ENCODE measurements at regions not wholly inside any gene's neighbourhood (a gene's known extent, or its start where the extent isn't known, plus 50 kb on each side); places are given as distances from the start of the nearest gene placed in this dataset.
"Not testable (repeated sequence)": the region's sequence is repeated elsewhere in the genome, so short reads cannot be mapped to it uniquely, and the experiment has no call there.

DNA sequence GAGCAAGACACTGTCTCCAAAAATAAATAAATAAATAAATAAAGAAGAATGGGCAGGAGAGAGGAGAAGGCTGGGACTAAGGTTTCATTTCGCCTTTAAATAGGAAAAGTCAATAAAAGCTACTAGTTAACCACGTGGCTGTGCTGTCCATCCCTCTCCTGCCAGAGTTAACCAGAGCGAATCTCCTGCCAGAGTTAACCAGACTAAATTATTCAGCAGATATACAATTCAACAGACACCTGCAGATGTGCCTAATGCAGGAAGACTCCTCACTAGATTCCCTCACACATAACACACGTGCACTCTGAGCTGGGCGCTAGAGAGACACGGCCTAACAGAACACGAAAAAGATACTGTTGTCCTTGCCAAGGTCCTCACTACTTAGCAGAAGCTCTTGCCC lies 156.1 kb downstream of the IGLL1 start:
- no peak for ATAC-seq

DNA sequence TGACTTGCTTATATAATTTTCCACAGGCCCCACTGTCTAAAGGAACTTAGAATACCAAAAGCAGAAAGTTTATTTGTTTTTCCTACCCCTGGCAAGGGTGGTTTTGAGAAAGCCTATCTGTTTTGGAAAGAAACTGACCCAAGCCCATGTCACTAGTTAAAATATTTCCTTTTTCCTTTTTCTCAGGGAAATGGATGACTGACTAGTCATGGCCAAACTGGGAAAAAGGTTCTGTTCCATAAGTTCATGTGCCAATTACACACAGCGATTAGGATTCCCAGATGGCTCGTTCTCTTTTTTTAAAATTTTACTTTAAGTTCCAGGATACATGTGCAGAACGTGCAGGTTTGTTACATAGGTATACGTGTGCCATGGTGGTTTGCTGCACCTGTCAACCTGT lies 157.8 kb downstream of the IGLL1 start:
- H3K9me3 ChIP-seq; H3K4me3 ChIP-seq; H3K27me3 ChIP-seq; intact Hi-C loops (cut with DNase I); H3K36me3 ChIP-seq; ATAC-seq; H3K27ac ChIP-seq; DNase-seq; H3K4me1 ChIP-seq: not testable (repeated sequence)
- WGBS (ENCODE audit: insufficient coverage, low coverage, low lambda C conversion rate, missing lambda C conversion rate), result 56% methylated on average over 4 of the region's 4 CpGs

More for the DNA sequence above, 156.1 kb downstream of the IGLL1 start:
- H3K4me3 ChIP-seq, result no peak overlapping the region
- TF ChIP-seq CTCF (IDR thresholded peaks at IDR 0.05) (no peak), POLR2A (IDR thresholded peaks at IDR 0.05) (no peak)
- H3K4me1 ChIP-seq, result no peaks in the 10 kb centered on the region
- no peak overlapping the region for H3K27ac ChIP-seq
- H3K27me3 ChIP-seq, result no peaks in the 10 kb centered on the region
- no peaks in the 10 kb centered on the region for H3K36me3 ChIP-seq
- WGBS (ENCODE audit: insufficient coverage, low coverage, low lambda C conversion rate, missing lambda C conversion rate), result 42% methylated on average over 5 of the region's 7 CpGs
- intact Hi-C loops (cut with DNase I), result no loop called here
- DNase-seq, result no peak
- H3K9me3 ChIP-seq, result no peaks in the 10 kb centered on the region

GRCh38 chr22:23421300-23421699 lies 158.8 kb downstream of the IGLL1 start:
- H3K4me1 ChIP-seq; intact Hi-C loops (cut with DNase I); H3K9me3 ChIP-seq; H3K36me3 ChIP-seq; DNase-seq; H3K27ac ChIP-seq; H3K27me3 ChIP-seq; H3K4me3 ChIP-seq: not testable (repeated sequence)
- 55% methylated on average over 3 of the region's 6 CpGs for WGBS (ENCODE audit: insufficient coverage, low coverage, low lambda C conversion rate, missing lambda C conversion rate)
- peak; percentile 47 to 59 (median 53) for ATAC-seq

GRCh38 chr22:23419931-23420330 lies 160.2 kb downstream of the IGLL1 start:
- Histone ChIP-seq H3K27ac (no peak overlapping the region), H3K4me3 (no peak overlapping the region), H3K27me3 (no peaks in the 10 kb centered on the region), H3K9me3 (no peaks in the 10 kb centered on the region), H3K4me1 (no peaks in the 10 kb centered on the region), H3K36me3 (no peaks in the 10 kb centered on the region)
- TF ChIP-seq POLR2A (IDR thresholded peaks at IDR 0.05), result no peak
- no peak for TF ChIP-seq CTCF (IDR thresholded peaks at IDR 0.05)
- no peak for ATAC-seq
- DNase-seq, result no peak
- WGBS (ENCODE audit: insufficient coverage, low coverage, low lambda C conversion rate, missing lambda C conversion rate), result 58% methylated on average over 1 of the region's 5 CpGs
- intact Hi-C loops (cut with DNase I), result loop anchor here in 1 of 2 donors (10.0 kb wide), 1 partner anchor 115 kb away; no protein-coding TSS in a partner anchor

DNA sequence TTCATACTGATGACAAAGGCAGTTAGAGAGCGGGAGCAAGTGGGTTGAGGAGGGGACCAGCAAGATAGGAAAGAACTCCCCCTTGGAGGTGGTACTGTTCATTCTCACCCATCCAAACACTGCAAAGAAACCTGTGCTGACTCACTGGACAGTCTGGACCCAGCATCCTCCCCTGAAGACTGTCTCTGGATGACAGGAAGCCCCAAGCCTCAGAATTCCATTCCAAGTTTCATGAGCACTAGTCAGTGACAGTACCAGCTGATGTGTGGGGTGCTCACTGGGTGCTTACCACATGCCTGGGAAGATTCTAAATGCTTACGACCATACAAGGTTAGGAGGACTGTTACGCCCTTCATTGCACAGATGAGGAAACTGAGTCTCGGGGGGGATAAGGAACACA lies 160.9 kb downstream of the IGLL1 start:
- WGBS (ENCODE audit: insufficient coverage, low coverage, low lambda C conversion rate, missing lambda C conversion rate), result 63% methylated on average over 2 of the region's 4 CpGs

More for the DNA sequence above, 160.9 kb downstream of the IGLL1 start:
- Histone ChIP-seq H3K9me3 (no peaks in the 10 kb centered on the region), H3K4me1 (no peaks in the 10 kb centered on the region), H3K27me3 (no peaks in the 10 kb centered on the region), H3K36me3 (no peaks in the 10 kb centered on the region), H3K27ac (no peak overlapping the region), H3K4me3 (no peak overlapping the region)
- no peak for DNase-seq
- intact Hi-C loops (cut with DNase I), result loop anchor here in 1 of 2 donors (10.0 kb wide), 1 partner anchor 116 kb away; no protein-coding TSS in a partner anchor
- TF ChIP-seq CTCF (IDR thresholded peaks at IDR 0.05), result no peak
- no peak for TF ChIP-seq POLR2A (IDR thresholded peaks at IDR 0.05)
- ATAC-seq, result no peak

Data from right lobe of liver (tissue), 6 donors.